Body of pancreas (tissue), 4 donors: ENCODE measurements at regions not wholly inside any gene's neighbourhood (a gene's known extent, or its start where the extent isn't known, plus 50 kb on each side); places are given as distances from the start of the nearest gene placed in this dataset.

Experiments
- ATAC-seq: fragments of 150-250 bp; one replicate; pipeline ENCODE4 v1.9.1; 2016
- DNase-seq, 4 donors: peaks; one replicate each; pipeline ENCODE4 v3.0.0-alpha.2; 2019
- H3K27ac ChIP-seq, 4 donors: fragments of 200-600 bp; sonication (generic); 1 replicate in 3 of 4; 2 replicates in 1 of 4; pipeline versions ENCODE4 v1.5.1 to v1.6.1; 2016 to 2019; ENCODE audit warnings: mild to moderate bottlenecking in 1 of 4, mixed read lengths in 1 of 4, moderate library complexity in 1 of 4
- H3K27me3 ChIP-seq, 2 donors: fragments of 200-600 bp; sonication (generic); one replicate each; pipeline ENCODE4 v1.6.0; 2016; ENCODE audit warnings: mild to moderate bottlenecking in 1 of 2
- H3K36me3 ChIP-seq, 2 donors: fragments of 200-600 bp; sonication (generic); replicated peaks in 1 of 2; 2 replicates each; pipeline ENCODE4 v1.5.1; 2016; ENCODE audit warnings: low read depth in 2 of 2; ENCODE audit not compliant: insufficient read depth in 1 of 2
- H3K4me1 ChIP-seq: fragments of 200-600 bp; sonication (generic); one replicate; pipeline ENCODE4 v1.6.0; 2016
- H3K4me3 ChIP-seq, 2 donors: fragments of 200-600 bp; sonication (generic); 1 replicate in 1 of 2; 2 replicates in 1 of 2; pipeline ENCODE4 v1.5.1; 2016 to 2019
- H3K9me3 ChIP-seq, 3 donors: fragments of 200-600 bp; sonication (generic); 1 replicate in 2 of 3; 2 replicates in 1 of 3; pipeline ENCODE4 v1.5.1; 2016
- POLR2A ChIP-seq, 3 donors: fragments of 450-650 bp; IDR thresholded peaks; one replicate each; pipeline ENCODE4 v1.6.1; 2016; ENCODE audit warnings: antibody characterized with exemption in 3 of 3, mild to moderate bottlenecking in 2 of 3
- WGBS, 2 donors: methylation state at CpG; one replicate each; pipeline ENCODE4 v1.1.5; 2017; 5-methylcytosine and 5-hydroxymethylcytosine counted together
- intact Hi-C: fragments of 100-400 bp; cut with DNase I; formaldehyde crosslinking; loops from one replicate; pipeline ENCODE4 v1.15.1; 2023
- TF ChIP-seq, protein P1 (sequence below), 7 experiments: fragments of 450-650 bp in 4 of 7; fragments of 200-600 bp in 3 of 7; sonication (generic) in 3 of 7; IDR thresholded peaks; one replicate each; pipeline ENCODE4 v1.5.1; 2016 to 2019; ENCODE audit warnings: antibody characterized with exemption in 7 of 7

DNA sequence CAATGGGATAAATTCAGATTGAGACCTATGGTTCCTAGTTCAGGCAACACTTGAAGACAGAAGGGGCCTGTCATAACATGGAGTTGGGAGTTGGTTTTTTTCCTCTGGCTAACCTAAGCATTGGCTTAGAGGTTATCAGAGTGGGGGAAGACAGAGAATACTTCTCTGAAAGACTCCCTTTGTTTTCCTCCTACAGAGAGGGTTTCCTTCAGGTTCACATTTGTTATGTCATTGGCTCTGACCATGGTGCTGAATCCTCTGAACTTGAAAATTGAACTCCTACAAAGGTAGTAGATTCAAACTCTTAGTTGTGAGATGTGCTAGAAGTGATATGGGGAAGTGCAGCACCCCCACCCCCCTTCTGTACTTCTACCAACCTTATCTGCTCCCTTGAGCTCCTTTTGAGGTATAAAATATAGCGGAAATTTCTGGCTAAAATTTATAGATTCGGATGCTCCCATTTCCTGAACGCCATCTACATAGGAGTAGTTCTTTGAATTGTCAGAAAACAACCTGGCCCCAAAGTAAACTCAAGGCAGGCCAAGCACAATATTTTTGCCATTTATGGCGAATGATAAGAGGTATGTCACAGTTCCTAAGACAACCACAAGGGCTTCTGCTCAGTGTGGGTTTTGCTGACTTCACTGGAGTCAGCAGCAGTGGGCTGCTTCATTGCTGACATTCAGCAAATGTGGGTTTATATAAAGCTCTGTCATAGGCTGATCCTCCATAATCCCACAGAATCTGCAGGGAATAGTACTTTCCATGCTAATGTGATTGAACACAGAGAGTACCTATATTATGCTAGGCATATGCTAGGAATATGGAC is 131.6 kb upstream of the KLF14 start:
- intact Hi-C loops, result no loop called here
- peaks cover 0 to 6% of the 10 kb centered on the region in 2 donors for H3K36me3 ChIP-seq
- ATAC-seq (no peak), DNase-seq (no peak)
- H3K4me1 ChIP-seq, result no peaks in the 10 kb centered on the region
- 91 to 96% methylated on average over 4 of the region's 4 CpGs for whole genome bisulfite sequencing, 2 donors
- H3K27ac ChIP-seq, result no peak overlapping the region
- TF ChIP-seq, protein P1, sequence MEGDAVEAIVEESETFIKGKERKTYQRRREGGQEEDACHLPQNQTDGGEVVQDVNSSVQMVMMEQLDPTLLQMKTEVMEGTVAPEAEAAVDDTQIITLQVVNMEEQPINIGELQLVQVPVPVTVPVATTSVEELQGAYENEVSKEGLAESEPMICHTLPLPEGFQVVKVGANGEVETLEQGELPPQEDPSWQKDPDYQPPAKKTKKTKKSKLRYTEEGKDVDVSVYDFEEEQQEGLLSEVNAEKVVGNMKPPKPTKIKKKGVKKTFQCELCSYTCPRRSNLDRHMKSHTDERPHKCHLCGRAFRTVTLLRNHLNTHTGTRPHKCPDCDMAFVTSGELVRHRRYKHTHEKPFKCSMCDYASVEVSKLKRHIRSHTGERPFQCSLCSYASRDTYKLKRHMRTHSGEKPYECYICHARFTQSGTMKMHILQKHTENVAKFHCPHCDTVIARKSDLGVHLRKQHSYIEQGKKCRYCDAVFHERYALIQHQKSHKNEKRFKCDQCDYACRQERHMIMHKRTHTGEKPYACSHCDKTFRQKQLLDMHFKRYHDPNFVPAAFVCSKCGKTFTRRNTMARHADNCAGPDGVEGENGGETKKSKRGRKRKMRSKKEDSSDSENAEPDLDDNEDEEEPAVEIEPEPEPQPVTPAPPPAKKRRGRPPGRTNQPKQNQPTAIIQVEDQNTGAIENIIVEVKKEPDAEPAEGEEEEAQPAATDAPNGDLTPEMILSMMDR (IDR thresholded peaks at IDR 0.05), result no peak
- no peak for TF ChIP-seq POLR2A (IDR thresholded peaks at IDR 0.05)
- peaks cover 0 to 9% (median 0%) of the 10 kb centered on the region in 3 donors for H3K9me3 ChIP-seq
- H3K4me3 ChIP-seq, result no peak overlapping the region
- no peaks in the 10 kb centered on the region for H3K27me3 ChIP-seq

DNA sequence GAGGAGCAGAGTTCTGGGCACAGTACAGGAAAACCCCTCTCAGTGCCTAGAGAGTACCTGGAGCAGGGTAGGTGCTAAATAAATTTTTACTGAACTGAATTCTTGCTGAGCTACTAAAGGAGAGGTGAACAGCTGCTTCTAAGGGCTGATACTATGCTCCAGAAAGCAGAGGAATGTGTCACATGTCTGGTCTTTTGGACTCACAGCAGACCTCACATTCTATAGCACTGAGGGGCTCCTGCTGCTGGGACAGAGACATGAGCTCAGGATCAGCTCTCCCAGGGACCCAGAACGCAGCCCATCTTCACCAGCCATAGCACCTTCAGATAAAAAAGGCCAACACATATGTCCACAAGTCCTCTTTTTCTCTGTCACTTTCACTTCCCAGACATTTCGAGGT is 133.0 kb upstream of the KLF14 start:
- Histone ChIP-seq H3K36me3 (peaks cover 0 to 6% of the 10 kb centered on the region in 2 donors), H3K4me3 (no peak overlapping the region), H3K4me1 (no peaks in the 10 kb centered on the region), H3K27ac (no peak overlapping the region), H3K9me3 (no peaks in the 10 kb centered on the region), H3K27me3 (no peaks in the 10 kb centered on the region)
- no peak for ATAC-seq
- intact Hi-C loops, result no loop called here
- WGBS, 2 donors, result 88 to 100% methylated on average over 2 of the region's 2 CpGs
- TF ChIP-seq, protein P1 (IDR thresholded peaks at IDR 0.05), result no peak
- no peak for TF ChIP-seq POLR2A (IDR thresholded peaks at IDR 0.05)
- no peak for DNase-seq

DNA sequence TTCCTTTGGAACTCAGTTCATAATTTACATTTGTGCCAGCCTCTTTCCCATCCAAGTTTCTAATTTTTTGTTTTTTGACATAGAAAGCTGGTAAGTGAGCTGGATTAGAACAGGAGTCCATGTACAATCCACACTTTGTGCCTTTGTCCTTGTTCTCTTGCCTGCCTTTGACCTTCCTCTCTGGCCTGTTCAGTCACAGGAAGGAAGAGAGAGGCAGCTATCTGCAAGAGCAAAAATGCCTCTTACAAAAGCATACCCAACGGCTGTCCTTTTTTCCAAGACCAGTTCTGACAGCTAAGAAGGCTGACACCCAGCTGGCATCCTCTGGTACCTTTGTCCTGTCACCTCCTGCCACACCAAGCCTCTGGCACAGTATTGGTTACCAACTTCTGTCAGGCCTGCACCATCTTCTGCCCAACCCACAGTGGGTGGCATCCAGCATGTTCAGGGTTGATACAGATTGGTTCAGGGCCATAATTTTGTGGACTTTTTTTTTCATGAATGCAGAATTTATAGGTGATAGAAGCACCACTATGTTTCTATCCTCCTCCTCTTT is 133.7 kb upstream of the KLF14 start:
- ATAC-seq (no peak), DNase-seq (no peak)
- no peak overlapping the region for H3K27ac ChIP-seq
- no peaks in the 10 kb centered on the region for H3K27me3 ChIP-seq
- intact Hi-C loops, result no loop called here
- no peaks in the 10 kb centered on the region for H3K9me3 ChIP-seq
- WGBS, 2 donors, result 69 to 81% methylated on average over 1 of the region's 1 CpG
- no peak for TF ChIP-seq POLR2A (IDR thresholded peaks at IDR 0.05)
- H3K36me3 ChIP-seq, result peaks cover 0 to 7% of the 10 kb centered on the region in 2 donors
- H3K4me3 ChIP-seq, result no peak overlapping the region
- H3K4me1 ChIP-seq, result no peaks in the 10 kb centered on the region

DNA sequence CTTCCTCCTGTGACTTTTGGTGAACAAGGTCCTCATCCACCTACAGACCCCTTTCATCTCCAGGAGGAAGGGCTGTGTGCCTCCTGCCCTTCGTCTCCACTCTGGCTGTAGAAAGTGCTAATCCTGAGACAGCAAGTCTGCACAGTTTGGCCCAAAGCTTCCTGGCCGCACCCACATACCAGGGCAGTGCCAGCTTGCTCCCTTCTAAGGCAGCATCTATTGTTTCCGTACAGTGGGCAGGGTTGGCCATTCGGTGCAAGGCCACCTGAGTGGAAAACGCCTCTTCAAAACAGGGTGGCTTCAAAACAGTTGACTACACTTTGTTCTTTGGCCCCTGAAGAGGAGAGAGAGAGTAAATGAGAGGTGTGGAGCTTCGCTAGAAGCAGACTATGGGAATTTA is 134.1 kb upstream of the KLF14 start:
- ATAC-seq, result no peak
- peaks cover 0 to 7% of the 10 kb centered on the region in 2 donors for H3K36me3 ChIP-seq

DNA sequence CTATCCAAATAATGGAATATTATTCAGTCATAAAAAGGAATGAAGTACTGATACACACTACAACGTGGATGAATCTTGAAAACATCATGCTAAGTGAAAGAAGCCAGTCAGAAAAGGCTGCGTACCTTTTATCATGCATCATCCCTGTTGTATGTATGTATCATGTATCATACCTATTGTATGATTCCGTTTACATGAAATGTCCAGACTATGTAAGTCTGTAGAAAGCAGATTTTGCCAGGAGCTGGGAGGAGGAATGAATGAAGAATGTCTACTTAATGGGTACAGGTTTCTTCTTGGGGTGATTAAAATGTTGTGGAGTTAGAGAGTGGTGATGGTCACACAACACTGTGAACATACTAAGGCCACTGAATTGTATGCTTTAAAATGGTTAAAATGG is 135.9 kb upstream of the KLF14 start:
- no peak for TF ChIP-seq POLR2A (IDR thresholded peaks at IDR 0.05)
- TF ChIP-seq, protein P1 (IDR thresholded peaks at IDR 0.05), result no peak
- H3K27me3 ChIP-seq, result no peaks in the 10 kb centered on the region
- H3K4me1 ChIP-seq, result peaks cover 6% of the 10 kb centered on the region
- ATAC-seq, result no peak
- intact Hi-C loops, result no loop called here
- no peak for DNase-seq
- no peak overlapping the region for H3K4me3 ChIP-seq
- 95% methylated on average over 3 of the region's 3 CpGs for WGBS, 2 donors
- H3K27ac ChIP-seq, result no peak overlapping the region
- H3K9me3 ChIP-seq, result no peaks in the 10 kb centered on the region
- H3K36me3 ChIP-seq, result peaks cover 0 to 7% of the 10 kb centered on the region in 2 donors

More for the DNA sequence above, 134.1 kb upstream of the KLF14 start:
- intact Hi-C loops, result no loop called here
- TF ChIP-seq POLR2A (IDR thresholded peaks at IDR 0.05), result no peak
- TF ChIP-seq, protein P1 (IDR thresholded peaks at IDR 0.05), result no peak
- H3K4me1 ChIP-seq, result no peaks in the 10 kb centered on the region
- 85 to 94% methylated on average over 6 of the region's 6 CpGs for WGBS, 2 donors
- DNase-seq, result no peak
- H3K9me3 ChIP-seq, result no peaks in the 10 kb centered on the region
- no peaks in the 10 kb centered on the region for H3K27me3 ChIP-seq
- H3K4me3 ChIP-seq, result no peak overlapping the region
- H3K27ac ChIP-seq, result no peak overlapping the region
